Erythroblast (primary cell): ENCODE measurements at regions not wholly inside any gene's neighbourhood (a gene's known extent, or its start where the extent isn't known, plus 50 kb on each side); places are given as distances from the start of the nearest gene placed in this dataset.

Experiments
- GATA1 ChIP-seq: IDR thresholded peaks from 2 replicates; pipeline ENCODE4 v1.6.1; 2011; ENCODE audit warnings: low read depth, mild to moderate bottlenecking, control low read depth, low read length, moderate library complexity
- POLR2A ChIP-seq: IDR thresholded peaks from 2 replicates; pipeline ENCODE4 v1.6.1; 2011; ENCODE audit warnings: mild to moderate bottlenecking, low read length

GRCh38 chr12:39028382-39028781 lies 123.0 kb upstream of the CPNE8 start:
- TF ChIP-seq POLR2A (no peak), GATA1 (no peak)
